OCI-LY7 (cell line): ENCODE measurements at regions not wholly inside any gene's neighbourhood (a gene's known extent, or its start where the extent isn't known, plus 50 kb on each side); places are given as distances from the start of the nearest gene placed in this dataset.

Experiments
- EZH2phosphoT487 ChIP-seq: fragments of 200-600 bp; sonication (generic); IDR thresholded peaks from 2 replicates; pipeline ENCODE4 v1.6.1; 2018; ENCODE audit warnings: low read depth, borderline replicate concordance, mild to moderate bottlenecking, mixed run types, antibody characterized with exemption, low read length, moderate library complexity, mixed read lengths
- TF ChIP-seq, protein P1 (sequence below): fragments of 200-600 bp; sonication (generic); conservative IDR thresholded peaks from 2 replicates; pipeline ENCODE4 v1.5.1; 2014; ENCODE audit warnings: mild to moderate bottlenecking, antibody characterized with exemption, low read length, moderate library complexity, mixed read lengths

DNA sequence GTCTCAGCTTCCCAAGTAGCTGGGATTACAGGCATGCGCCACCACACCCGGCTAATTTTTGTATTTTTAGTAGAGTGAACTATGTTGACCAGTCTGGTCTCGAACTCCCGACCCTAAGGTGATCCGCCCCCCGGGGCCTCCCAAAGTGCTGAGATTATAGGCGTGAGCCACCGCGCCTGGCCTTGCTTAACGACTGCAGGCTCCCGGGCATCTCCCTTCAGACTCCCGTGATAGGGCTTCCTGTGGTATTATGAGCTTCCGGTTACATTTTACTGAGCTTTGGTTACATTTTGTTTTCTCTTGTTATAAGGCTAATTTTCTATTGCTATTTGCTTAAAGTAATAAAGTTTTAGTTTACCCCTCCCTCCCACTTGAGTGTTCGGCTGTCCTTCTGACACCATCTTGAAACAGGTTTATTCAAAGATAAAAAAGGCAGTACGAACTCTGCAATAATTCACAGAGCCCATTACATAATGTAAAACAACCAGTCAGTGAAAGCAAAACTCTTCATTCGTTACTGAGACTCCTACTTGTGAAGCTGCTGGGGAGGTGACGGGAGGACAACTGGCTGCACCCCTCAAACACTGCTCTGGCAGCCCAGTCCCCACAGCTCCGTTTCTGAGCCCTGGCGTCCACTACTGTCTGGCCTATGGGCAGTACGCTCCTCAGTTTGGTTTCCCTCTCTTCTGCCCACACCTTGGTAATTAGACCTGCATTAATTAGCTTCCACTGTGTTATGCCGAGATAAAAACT lies 795.7 kb upstream of the SLIT2 start:
- TF ChIP-seq, protein P1, sequence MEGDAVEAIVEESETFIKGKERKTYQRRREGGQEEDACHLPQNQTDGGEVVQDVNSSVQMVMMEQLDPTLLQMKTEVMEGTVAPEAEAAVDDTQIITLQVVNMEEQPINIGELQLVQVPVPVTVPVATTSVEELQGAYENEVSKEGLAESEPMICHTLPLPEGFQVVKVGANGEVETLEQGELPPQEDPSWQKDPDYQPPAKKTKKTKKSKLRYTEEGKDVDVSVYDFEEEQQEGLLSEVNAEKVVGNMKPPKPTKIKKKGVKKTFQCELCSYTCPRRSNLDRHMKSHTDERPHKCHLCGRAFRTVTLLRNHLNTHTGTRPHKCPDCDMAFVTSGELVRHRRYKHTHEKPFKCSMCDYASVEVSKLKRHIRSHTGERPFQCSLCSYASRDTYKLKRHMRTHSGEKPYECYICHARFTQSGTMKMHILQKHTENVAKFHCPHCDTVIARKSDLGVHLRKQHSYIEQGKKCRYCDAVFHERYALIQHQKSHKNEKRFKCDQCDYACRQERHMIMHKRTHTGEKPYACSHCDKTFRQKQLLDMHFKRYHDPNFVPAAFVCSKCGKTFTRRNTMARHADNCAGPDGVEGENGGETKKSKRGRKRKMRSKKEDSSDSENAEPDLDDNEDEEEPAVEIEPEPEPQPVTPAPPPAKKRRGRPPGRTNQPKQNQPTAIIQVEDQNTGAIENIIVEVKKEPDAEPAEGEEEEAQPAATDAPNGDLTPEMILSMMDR, result no peak
- TF ChIP-seq EZH2phosphoT487, result no peak
